Activated CD8-positive, alpha-beta memory T cell treated with anti-CD3 and anti-CD28 coated beads, Interleukin-2, amount 50 U/mL, for 48 hours (primary cell): ENCODE measurements at regions not wholly inside any gene's neighbourhood (a gene's known extent, or its start where the extent isn't known, plus 50 kb on each side); places are given as distances from the start of the nearest gene placed in this dataset.
"Not testable (repeated sequence)": the region's sequence is repeated elsewhere in the genome, so short reads cannot be mapped to it uniquely, and the experiment has no call there.

Experiments
- DNase-seq: peaks from one replicate; pipeline ENCODE4 v3.0.0-alpha.2; 2020

DNA sequence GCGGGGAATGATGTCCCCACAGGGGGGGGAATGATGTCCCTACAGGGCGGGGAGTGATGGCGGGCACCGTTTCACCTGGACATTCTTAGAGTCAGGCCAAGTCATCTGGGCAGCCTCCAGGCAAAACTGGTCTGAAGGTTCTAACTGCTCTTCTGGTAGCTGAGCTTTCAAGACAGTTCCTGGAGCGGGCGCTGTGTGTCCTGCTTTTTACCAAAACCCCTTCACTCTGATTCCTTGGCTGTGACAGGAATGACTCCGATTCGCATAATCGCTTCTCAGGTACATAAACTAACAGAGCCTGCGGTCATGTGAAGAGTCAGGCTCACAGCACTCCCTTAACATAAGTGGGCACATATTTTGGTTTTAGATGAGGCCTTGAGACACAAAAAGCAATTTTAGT is 836.0 kb downstream of the TRIML1 start:
- no peak for DNase-seq

DNA sequence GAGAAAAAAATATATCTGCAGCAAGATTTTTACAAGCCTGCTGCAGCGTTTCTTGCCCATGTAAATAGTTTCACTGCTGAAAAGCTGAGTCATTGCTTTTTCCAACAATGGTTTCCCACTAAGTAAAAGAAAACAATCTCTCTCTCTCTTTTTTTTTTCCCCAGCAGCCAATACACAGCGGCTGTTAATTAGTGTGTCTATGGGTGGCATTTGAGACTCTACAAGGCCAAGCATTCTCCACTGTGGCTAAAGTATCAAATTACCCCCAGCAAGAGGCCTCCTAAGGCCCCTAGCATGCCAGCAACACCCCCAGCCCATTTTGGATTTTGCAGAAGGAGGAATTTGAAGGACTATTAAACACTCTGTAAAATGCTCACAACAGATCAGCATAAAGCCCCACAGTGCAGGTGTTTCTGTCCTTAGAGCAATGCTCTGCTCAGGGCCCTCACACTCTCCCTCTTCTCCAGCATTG is 837.4 kb downstream of the TRIML1 start:
- no peak for DNase-seq

DNA sequence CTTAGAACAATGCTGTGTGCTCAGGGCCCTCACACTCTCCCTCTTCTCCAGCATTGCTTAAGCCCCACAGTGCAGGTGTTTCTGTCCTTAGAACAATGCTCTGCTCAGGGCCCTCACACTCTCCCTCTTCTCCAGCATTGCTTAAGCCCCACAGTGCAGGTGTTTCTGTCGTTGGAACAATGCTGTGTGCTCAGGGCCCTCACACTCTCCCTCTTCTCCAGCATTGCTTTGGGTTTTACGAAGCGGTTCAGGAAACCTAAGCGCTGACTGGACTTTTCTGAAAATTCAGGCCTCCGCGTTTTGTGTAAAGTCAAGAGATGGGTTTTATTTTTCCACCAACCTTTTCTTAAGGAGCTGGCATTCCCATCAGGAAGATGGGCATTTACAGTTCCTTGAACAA is 838.0 kb downstream of the TRIML1 start:
- not testable (repeated sequence) for DNase-seq

DNA sequence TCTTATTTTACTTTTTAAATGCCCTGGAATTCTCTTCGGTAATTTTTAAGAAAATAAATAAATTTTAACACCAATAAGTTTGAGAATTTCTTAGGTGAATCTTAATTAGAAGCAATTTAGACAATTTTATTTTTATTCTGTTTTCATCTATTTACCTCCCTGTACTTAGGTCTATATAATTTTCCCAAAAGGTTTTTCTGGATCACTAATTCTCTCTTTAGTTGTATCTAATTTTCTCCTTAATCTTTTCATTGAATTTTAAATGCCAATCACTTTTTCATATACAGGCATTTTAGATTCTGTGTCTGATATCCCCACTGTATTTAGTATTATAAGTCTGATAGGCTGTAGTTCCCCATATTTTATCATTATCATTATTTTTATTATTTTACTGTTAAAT is 845.3 kb downstream of the TRIML1 start:
- DNase-seq: no peak

DNA sequence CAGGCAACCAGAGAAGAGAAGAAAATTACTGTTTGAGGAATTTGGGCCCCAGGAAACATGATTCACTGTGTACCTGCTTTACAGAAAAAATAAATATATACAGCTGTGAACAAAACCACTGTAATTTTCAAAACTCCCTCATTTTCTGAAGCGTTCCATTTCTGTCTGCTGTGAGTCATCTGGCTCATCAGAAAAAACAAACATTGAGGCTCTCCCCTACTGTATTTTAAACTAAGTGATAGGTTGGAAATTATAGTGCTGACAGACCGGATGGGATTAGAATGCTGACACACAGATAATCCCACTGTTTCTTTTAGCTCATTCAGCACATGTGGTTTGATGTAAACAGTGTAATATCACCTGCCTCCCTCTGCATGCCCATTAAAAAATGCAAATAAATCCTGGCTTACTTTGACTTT is 847.0 kb downstream of the TRIML1 start:
- no peak for DNase-seq

DNA sequence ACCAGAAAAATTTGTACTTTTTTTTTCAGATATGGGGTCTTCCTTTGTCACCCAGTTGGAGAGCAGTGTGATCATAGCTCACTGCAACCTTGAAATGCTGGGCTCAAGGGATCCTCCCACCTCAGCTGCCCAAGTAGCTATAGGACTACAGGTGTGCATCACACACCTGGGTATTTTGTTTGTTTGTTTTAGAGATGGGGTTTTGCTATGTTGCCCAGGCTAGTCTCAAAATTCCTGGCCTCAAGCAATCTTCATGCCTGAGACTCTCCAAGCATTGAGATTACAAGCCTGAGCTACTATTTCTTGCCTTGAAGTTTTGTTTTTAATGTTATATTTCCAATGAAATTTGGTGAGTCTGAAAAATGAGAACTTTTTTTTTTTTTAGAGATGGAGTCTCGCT is 847.8 kb downstream of the TRIML1 start:
- no peak for DNase-seq

DNA sequence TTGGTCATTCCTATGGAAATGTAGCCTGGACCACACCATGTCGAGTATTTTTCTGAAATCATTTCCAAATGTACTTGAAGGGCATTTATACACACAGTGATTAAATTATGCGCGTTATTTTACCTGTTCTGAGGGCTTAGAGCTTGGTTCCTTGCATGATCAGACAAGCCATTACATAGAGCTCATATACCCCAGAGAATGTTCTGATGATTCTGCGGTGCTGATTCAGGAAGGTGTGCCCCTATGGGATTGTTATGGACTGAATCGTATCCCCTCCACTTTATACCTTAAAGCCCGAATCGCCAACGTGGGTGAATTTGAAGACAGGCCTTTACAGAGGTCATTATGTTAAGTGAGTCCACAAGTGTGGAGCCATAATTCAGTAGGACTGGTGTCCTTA is 848.9 kb downstream of the TRIML1 start:
- no peak for DNase-seq

DNA sequence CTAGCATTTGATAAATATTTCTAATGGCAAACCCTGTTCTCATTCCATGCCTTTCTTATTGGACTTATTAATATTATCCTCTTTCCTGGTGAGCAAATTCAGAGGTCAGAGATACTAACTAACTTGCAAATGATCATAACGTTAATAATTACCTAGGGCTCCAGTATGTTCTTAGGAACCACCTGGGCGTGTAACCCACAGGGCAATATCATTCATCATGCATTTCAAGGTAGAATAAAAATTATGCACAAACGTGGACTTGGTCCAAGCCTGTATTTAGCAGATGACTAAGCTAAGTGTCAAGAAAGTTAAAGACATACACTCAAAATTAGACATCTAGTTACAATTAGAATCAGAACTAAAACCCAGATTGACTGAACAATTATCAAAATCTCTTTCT is 850.1 kb downstream of the TRIML1 start:
- no peak for DNase-seq

DNA sequence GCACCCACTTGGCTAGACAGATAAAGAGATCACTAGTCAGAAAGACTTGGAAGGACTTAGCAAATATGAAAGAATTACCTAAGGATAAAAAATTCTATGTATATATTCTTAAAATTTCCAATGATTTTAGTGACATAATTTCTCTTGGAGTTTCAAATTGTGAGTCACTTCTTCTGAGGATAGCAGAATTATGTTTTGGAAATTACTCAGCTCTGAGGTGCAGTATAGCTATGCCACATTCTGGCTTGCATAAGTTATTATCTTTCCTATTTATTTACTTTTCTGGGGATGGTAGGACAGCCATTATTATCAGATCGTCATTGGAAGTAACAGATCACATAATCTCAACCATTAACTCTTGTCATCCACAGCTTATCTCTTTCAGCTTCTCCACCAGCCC is 853.5 kb downstream of the TRIML1 start:
- DNase-seq: no peak

DNA sequence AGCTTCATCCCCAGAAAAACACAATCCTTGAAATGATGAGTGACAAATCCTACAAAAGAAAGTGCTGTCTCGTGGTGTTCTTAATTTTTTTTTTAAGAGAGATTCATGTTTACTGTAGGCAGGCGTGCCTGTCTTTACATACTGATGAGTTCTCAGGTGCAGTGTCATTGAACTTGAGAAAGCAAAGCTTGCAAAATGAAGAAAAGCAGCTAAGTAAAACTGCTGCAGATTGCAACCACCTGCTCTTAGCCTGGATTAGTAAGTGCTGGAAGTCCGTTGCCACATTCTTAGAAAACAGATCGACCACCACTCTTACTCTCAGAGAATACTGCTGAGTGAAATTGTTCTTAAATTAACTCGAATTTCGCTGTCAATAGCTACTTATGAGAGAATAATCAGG is 854.6 kb downstream of the TRIML1 start:
- DNase-seq: no peak

DNA sequence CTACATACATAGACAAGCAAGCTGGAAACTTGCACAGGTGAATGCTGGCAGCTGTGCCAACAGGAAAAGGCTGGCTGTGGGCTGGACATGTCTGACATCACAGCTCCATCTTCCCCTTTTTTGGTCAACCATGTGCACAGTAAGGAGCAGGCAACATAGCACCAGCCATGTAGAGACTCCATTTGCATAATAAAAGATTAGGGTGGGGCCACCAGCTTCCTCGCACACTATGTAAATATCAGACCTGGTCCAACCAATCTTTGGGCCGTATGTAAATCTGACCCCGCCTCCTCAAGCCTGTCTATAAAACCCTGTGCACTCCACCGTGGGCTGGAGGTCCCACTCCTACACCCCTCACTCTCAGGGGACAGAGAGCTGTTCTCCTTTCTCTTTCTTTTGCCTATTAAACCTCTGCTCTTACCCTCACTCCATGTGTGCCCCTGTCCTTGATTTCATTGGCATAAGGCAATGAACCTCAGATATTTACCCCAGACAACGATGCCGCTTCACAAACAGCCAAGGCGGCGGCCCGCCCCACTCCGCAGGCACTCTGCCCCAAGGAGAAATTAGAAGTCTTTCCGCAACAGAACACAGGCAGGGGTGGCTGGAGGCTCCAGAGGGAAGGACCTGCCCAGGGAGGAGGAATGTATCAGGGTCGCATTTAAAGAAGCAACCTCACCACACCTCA is 862.2 kb downstream of the TRIML1 start:
- DNase-seq: no peak

DNA sequence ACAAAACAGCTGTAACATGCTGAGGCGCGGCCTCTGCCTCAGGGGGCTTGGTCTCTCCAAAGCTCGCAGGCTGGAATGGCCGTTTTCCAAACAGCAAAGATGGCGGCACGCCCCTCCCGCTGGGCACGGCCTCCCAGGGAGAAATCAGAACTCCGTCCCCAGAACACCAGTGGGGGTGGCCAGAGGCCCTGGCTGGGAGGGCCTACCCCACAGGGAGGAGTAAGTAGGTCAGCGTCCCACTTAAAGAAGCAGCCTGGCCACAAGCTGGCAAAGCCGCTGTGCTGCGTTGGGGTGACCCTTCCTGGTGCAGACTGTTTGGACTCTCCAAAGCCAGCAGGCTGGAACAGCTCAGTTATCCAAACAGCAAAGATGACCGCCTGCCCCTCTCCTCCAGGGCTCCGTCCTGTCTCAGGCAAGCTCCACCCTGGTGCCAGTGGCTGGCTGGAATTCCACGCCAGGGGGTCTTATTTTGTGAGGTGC is 862.8 kb downstream of the TRIML1 start:
- no peak for DNase-seq

DNA sequence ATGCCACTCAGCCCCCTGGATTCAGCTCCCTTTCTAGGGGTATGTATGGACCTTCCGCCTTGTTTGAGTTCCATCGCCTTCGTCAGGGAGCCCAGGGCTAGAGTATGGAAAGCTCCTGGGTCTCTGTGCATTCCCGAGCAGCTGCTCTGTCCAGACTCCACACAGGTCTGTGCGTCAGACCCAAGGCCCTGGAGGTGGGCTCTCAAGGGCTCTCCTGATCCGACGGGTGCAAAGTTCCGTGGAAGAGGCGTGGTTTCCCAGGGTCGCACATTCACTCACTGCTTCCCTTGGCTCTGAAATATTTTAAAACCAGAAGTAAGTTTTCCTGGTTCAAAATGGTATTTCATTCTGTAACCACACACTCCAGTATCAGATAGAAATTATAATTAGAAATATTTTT is 863.2 kb downstream of the TRIML1 start:
- no peak for DNase-seq

DNA sequence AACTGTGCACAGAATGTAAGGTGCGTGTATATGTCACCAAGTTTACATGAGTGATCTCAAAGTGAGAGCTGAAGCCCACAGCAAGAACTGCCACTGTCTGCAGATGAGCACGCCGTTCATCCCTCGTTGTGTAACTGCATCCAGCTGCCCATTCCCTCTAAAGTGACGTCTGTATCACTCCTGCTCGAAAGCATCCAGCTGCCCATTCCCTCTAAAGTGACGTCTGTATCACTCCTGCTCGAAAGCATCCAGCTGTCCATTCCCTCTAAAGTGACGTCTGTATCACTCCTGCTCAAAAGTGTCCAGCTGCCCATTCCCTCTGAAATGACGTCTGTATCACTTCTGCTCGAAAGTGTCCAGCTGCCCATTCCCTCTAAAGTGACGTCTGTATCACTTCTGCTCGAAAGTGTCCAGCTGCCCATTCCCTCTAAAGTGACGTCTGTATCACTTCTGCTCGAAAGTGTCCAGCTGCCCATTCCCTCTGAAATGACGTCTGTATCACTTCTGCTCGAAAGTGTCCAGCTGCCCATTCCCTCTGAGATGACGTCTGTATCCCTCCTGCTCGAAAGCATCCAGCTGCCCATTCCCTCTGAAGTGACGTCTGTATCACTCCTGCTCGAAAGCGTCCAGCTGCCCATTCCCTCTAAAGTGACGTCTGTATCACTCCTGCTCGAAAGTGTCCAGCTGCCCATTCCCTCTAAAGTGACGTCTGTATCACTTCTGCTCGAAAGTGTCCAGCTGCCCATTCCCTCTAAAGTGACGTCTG is 871.4 kb downstream of the TRIML1 start:
- not testable (repeated sequence) for DNase-seq

DNA sequence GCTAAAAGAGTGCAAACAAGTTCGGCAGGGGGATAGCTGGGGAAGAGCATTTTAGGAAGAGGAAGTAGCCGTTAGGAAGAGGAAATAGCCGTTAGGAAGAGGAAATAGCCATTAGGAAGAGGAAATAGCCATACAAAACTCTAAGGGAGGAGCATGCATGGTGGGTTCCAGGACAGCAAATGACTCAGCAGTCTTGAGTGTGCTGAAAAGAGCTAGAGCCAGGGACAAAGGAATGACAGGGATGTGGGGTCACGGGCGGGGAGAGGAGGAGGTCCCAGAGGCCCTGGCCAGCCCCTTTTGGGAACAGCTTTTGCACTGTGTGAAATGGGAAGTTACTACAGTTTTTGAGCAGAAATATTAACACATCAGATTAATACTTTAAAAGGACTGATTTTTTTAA is 882.6 kb downstream of the TRIML1 start:
- no peak for DNase-seq

DNA sequence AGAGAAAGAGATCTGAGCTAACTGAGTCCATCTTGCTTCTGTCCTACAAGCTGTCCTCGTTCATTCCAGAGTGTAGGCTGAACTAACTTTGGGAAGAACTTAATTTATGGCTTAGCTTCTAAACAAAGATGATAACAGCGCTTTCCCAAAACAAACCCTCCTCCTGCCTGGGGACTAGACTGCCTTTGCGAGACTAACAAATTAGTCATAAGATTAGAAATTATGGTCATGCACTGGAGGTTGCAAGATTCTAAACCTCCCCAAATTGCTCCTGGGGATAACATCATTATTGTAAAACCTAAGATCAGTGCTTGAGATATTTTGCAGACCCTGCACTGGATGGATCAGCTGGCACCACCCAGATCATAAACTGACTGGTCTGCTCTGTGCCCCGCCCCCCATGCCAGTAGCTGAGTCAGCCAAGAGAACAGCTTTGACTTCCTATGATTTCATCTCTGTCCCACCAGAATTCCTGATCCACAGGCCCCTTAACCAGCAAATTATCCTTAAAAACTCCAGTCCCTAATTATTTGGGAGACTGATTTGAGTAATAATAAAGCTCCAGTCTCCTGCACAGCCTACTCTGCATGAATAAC is 883.3 kb downstream of the TRIML1 start:
- no peak for DNase-seq

DNA sequence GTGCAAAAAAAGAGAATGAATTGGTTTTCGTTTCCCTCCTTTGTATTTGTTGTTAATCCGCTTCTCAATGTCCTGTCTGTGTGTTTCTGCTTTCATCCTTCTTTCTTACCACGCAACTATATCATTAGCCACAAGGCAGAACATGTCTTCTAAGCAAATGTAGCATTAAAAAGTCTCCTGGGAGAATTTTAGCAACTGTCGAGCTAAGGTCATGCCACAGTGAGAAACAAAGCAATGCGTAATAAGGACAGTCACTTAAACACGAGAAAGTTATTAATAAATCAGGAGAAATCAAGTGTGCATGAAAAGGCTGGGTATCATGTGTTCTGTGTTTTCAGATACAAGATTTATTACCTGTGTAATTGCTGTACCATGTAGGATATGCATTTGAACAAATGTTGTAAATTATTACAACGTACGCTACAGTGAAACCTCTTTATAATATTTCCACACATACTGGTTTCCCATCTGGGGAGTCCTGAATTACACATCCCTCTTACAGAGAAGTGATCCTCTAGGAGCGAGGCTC is 890.8 kb downstream of the TRIML1 start:
- no peak for DNase-seq

DNA sequence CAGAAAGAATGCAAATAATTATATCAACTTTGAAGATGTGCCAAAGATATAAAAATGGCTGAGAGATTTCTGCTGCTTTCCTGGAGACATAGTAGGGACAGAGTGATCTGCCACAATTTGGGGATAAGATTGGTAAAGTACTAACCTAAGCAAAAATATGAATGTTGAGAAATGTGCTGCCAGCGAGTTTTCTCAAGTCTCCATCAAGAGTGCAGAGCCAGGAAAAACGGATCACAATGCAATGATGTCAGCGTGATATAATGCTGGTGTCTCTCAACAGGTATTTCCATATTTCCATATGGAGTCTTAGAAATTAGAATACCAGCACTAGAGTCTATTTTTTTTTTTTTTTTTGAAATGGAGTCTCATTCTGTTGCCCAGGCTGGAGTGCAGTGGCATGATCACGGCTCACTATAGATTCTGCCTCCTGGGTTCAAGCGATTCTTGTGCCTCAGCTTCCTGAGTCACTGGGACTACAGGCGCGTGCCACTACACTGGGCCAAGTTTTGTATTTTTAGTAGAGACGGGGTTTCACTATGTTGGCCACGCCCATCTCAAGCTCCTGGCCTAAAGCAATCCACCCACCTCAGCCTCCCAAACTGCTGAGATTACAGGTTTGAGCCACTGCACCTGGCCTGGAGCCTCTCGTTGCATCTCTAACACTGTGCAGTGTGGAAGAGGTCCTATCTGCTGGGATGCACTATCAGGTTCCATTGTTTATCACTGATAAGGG is 893.5 kb downstream of the TRIML1 start:
- DNase-seq: no peak

DNA sequence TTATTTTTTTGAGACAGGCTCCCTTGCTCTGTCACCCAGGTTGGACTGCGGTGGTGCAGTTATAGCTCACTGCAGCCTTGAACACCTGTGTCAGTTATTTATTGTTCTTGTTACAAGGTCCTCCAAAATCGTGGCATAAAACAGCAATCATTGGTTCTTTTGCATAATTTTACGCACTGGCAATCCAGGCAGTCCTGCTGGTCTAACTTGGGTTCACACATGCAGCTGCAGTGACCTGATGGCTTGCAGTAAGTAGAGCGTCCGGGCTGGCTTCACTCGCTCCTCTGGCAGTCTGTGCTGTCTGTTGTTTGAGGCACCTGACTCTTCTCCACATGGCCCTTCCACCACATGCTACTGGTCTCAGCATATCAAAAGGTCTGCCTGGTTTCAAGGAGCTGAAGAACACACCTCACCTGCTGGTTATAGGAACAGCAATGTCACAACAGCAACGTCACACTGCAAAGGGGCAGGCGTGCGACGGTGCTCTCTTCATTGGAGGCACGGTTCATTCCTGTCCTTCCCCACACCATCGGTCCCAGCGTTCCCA is 894.6 kb downstream of the TRIML1 start:
- no peak for DNase-seq

DNA sequence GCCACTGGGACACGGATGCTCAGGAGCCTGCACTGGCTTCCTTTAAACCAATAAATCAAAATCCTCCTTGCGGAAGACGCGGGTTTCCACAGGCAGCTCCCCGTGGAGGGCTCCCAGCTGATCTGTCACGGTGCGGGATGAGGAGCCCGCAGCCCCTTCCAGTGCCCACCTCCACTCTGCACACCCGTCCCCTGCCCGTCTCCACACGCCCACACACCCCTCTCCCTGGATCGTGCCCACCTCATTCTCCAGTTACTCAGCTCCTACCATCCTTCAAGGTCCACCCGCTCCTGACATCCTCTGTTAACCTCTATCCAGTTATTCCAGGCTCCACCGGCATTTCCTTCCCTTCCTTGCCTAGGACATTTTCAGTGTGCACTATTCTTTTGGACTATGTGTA is 895.9 kb downstream of the TRIML1 start:
- no peak for DNase-seq

DNA sequence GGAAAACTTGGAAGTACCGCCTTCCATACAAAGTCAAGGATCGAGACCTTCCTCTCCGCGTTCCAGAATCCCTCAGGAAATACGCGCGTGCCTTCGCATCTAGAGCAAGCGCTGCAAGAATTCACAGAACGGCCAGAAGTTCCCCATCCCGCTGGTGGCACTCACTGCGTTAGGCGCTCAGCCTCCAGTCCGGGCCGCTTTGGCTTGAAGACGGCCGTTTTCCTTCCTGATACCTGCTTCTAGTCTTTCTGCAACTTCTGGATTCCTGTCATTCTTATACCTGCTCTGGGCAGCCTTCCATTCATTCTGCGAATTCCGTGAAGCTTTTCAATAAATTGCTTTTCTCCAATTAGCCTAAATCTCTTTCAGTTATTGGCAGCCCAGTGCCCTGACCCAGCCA is 896.4 kb downstream of the TRIML1 start:
- no peak for DNase-seq

DNA sequence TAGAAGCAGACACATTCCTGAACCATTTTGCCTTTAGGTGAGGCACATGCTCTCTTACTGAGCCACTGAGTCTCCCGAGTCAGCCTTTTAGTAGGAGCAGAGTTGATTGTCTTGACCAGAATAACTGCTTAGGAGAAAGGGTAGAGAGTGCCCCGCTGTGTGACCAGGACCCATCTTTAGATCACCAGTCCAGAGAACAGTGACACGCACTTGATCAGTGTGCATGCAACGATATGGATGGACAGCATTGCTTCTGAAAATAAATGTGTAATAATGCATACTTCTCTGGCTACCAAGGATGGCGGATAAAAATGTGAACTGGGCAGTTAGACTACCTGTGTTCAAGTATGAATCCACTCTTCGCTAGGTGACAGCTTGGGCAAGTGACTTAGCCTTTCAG is 897.7 kb downstream of the TRIML1 start:
- DNase-seq: no peak

DNA sequence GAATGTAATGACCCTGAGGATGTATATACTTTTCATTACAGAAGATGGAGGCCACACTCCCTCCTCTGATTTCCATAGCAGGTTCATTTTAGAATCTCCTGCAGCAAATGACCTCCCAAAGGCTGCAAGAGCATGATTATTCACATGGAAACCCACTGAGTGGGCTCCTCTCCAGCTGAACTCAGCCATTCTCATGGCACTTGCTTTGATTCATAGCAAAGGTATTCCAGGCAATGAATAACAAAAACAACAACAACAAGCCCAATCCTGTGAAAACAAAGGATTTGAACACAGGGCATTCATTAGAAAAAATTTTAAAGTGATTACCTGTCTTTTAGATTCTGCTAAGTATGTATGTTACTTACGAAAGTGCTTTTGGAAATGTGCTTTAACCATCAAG is 894.0 kb upstream of the FRG1 start:
- DNase-seq: no peak
